Skin epidermis (tissue), 12 donors: ENCODE measurements at regions not wholly inside any gene's neighbourhood (a gene's known extent, or its start where the extent isn't known, plus 50 kb on each side); places are given as distances from the start of the nearest gene placed in this dataset.

Source experiments
- H3K27ac ChIP-seq, 21 experiments: fragments of 200-600 bp; sonication (generic) in 11 of 21; one replicate each; pipeline ENCODE4 v1.5.0; 2020; ENCODE audit warnings: mild to moderate bottlenecking in 3 of 21, inconsistent platforms in 2 of 21, moderate library complexity in 2 of 21
- H3K4me3 ChIP-seq, 7 experiments: fragments of 200-600 bp; sonication (generic) in 2 of 7; one replicate each; pipeline ENCODE4 v1.5.0; 2020; ENCODE audit warnings: inconsistent platforms in 2 of 7, mild to moderate bottlenecking in 2 of 7, moderate library complexity in 1 of 7

DNA sequence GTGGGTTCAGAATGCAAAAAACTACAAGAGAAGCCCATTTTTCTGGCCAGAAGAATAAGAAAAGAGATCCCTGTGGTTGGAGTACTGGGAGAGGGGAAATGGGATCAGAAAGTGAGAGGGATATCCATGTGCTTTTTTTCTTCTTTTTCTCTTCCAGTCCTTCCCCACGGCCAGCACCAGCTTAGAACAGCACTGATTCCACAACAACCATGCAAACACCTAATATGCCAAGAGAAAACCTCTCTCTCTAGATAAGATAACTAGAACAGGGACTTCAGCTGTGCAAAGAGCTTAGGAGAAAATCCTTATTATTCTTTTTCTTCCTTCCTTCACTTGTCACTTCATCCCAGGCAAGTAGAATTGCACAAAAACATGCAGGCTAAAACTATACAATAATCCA, 83.5 kb downstream of the ELAPOR2 start:
- Histone ChIP-seq H3K4me3 (no peak overlapping the region), H3K27ac (no peak overlapping the region)

DNA sequence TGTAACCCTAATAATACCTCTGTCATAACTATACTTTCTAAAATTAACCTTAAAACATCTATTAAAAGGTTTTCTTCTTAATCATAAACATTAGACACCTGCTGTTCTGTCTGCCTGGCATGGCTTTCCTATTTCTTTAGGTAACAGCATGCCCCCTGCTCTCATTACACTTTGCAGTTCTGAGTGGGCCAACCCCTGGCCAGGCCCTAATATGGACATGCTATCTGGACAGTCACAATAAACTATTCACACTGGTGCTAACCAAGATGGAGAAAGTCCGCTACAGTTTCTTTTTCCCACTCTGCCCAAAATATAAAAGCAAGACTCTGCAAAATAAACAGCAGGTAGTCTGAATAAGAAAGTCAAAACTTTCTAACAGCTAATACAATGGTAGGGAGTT, 84.0 kb downstream of the ELAPOR2 start:
- no peak overlapping the region for H3K4me3 ChIP-seq
- H3K27ac ChIP-seq = no peak overlapping the region

DNA sequence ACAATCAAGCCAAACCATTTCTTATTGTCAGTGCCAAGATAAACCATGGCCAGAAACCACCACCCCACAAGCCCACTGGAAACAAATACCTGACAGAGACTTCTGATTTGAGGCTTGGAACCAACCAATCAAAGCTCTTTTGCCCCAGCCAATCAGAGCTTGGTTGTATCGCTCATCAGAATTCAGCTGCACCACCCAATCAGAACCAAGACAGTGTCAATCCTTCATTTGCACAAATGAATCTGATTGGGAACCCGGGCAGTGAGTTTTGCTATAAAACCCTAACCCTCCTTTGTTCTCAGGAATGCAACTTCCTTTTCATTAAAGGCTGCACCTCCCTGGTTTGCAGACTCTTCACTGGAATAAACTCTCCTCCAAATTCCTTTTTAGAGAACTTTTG, 87.4 kb downstream of the ELAPOR2 start:
- no peak overlapping the region for H3K27ac ChIP-seq
- H3K4me3 ChIP-seq = no peak overlapping the region

DNA sequence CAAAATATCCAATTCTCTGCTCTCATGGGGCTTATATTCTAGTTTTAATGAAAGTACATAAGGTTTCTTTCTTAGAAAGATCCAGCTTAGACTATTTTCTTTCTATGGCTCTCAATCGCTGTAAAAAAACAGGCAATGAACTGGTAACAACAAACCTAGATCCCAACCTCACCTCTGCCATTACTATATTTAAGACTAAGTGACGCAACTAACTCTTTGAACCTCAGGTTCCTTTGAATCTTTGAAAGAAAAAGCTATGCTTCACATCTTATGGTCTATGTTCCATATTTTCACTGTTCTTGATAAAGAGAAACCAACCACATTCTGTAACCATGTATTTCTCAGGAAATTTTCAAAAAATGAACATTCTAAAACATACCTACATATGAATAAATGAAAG, 88.5 kb downstream of the ELAPOR2 start:
- H3K4me3 ChIP-seq = no peak overlapping the region
- no peak overlapping the region for H3K27ac ChIP-seq

DNA sequence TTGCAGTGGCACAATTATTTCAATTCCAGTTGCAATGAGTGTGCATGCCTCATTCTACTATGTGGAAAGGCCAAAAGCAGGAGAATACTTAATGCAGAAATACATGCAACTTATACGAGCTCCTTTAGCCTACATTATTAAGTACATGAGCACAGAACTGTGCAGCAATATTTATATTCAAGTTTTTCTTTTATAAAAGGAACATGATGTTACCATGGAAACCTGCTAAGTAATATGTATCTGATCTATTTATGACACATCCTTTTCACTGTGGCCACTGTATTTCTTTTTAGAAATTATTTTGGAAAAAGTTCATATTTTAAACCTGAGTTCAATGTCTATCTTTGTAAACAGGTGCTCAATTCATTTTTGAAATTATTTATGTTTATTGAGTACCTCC, 88.9 kb downstream of the ELAPOR2 start:
- no peak overlapping the region for H3K4me3 ChIP-seq
- no peak overlapping the region for H3K27ac ChIP-seq

DNA sequence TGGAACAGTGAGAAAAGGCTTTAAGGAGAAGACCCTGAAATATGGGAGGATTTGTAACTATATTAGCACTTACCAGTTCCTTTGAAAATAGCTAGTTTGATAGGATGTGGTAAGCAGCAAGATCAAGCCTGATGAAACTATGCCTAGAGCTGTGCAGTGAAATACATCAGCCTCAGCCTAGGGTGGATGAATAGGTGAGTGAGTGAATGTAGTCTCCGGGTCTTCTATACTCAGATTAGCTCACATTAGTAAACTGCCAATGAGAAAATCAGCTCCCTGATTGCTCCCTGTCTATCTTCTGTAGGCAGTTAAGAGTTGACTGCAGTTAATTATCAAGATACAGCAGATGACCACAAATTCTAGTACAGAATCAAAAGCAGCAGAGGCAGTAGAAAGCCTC, 89.6 kb downstream of the ELAPOR2 start:
- Histone ChIP-seq H3K4me3 (no peak overlapping the region), H3K27ac (no peak overlapping the region)

DNA sequence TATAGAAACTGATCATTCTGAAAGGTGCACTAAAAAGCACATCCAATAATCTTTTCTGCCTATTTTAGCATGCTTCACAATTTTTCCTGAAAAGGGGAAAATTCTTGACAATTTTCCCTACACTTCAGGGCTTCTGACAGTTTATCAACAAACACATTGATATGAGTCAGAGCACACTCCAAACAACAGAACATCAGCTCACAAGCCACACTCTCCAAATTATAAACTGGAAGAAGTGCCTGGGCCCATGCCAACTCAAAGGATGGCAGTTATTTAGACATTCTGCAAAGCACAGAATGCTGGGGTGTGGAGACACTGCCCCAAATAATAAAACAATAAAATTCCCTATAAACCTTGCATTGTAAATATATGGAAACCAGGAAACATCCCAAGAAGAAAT, 90.8 kb downstream of the ELAPOR2 start:
- Histone ChIP-seq H3K4me3 (no peak overlapping the region), H3K27ac (no peak overlapping the region)

DNA sequence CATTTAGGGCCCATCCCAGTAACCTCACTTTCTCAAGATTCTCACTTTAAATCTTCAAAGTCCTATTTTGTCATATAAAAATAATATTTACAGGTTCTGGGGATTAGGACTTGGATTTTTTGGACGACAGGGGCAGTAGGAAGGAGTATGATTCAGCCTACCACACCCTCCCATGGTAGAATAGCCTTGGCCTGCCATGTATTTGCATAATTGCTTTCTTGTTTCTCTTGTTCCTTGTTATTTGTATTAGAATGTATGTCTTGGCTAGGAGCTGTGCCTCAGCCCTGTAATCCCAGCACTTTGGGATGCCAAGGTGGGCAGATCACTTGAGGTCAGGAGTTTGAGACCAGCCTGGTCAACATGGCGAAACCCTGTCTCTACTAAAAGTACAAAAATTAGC, 92.5 kb downstream of the ELAPOR2 start:
- H3K27ac ChIP-seq = no peak overlapping the region
- no peak overlapping the region for H3K4me3 ChIP-seq

DNA sequence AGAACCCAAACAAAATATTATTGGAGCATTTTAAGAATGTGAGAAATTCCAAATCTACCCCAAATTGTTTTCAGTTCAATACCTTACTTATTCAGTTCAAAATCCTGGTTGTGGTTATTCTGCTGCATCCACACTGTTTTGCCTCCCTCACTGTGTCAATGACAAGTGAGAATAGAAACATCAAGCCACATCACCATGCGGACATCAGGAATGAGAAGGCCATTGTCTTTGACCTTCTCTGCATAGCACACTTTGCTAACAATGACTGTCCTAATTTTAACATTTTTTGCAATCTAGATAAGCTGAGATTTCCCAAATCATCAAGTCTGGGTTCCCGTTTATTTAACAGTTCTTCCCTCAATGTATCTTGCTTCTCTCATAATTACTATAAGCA, 93.7 kb downstream of the ELAPOR2 start:
- Histone ChIP-seq H3K27ac (no peak overlapping the region), H3K4me3 (no peak overlapping the region)

DNA sequence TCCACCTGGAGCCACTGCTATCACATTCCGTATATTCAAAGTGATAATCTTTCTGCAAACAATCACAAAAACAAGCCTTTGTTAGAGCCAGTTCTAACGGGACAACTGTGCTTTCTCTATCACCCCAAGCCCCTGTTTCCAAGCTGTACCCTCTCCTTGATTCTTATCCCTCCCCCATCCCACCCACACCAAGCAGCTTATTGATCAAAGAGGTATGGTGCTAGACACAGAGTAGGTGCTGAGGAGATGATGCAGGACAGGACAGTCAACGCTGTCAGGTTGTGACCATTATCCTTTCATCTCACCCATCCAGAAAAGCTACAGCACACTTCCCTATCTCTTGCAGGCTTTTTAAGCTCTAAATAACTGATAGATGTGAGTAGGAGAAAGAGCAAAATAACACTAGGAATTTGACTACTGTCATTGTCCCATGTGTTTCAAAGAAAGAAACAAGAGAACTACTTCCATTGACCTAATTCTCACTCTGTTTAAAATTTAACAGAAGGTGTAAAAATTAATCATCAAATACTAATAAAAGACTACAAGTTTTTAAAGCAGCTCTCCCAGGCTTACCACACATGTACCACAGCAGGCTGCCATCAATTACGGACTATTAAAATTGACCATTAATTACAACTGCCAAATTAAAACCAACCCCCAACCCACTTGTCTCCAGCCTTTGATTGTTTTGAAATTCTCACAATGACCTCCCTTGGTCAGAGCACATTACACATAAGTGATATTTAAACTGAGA, 94.3 kb downstream of the ELAPOR2 start:
- Histone ChIP-seq H3K27ac (no peak overlapping the region), H3K4me3 (no peak overlapping the region)

DNA sequence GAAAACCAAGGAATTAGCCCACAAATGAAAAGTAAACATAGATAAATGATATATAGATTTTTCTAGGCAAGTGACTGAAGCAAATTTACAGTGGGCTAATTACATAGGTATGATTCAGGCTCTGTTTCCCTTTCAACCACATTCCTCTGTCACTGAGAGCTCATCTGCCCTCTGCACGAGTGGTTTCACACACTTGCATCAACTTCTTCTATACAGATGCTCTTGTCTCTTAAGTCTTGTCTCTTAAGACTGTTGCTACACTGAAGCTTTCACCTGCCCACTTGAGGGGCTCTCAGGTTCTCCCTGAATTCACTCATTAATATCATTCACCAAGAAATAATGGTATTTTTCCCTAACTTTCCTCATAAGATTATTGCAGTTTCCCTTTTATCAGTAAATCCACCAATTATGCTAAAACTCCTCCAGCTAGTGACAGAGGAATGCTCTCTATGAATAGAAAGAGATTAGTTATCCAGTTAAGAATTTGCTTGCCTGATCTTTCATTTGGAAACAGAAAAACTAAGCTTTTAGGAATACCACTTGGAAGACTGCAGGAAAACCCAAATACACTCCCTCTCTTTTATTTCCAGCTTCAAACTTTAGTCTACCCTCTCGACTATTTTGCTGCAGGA, 95.7 kb downstream of the ELAPOR2 start:
- Histone ChIP-seq H3K4me3 (no peak overlapping the region), H3K27ac (no peak overlapping the region)

DNA sequence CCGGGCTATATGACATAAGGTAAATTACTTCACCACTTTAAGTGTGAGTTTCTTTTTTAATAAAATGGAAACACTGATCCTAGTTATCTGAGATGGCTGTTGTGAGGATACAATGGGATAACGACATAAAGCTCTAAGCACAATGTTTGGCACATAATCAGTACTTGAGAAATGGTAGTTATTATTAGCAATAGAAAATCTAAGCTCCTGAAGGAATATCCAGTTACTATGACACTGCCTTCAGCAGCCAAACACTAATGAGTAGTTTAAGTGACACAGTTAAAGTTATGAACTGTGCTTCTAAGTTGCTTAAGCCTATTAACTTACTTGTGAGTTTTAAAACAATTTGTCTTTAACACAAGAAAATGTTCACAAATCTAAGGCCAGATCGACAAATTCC, 96.8 kb downstream of the ELAPOR2 start:
- H3K27ac ChIP-seq = no peak overlapping the region
- no peak overlapping the region for H3K4me3 ChIP-seq

DNA sequence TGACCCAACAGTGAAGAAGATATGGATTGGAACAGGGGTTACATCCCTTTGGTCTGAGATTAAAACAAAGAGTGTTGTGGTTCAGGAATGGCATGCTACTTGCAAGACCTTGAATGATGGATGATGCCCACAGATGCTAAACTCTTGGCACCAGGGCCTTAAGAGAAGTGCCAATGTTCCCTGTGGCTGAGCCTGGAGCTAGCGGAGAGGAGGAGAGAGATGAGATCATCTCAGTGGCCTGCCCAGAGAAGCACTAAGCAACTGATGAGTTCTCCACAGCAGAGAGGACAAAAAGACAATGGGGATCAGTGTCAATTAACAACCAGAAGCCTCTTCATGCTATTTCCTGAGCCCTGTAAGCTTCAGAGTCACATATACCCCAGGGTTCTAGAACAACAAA, 97.8 kb downstream of the ELAPOR2 start:
- Histone ChIP-seq H3K4me3 (no peak overlapping the region), H3K27ac (no peak overlapping the region)

DNA sequence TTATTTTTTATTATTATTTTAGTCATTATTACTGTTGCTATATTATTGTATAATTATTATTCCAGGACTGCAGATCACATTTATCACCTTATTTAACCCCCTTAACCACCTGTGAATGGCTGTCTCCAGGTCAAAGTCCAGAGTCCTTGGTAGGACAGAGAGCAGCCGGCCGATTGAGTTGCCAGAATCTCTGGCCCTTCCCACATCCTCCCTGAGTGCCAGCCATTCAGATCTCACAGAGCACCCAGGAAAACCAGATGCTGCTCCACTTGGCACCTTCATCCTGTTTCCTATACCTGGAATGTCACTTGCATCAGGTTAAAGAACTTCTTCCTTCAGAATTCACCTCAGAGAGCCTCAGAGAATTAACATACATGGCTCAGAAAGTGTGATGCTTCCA, 101.1 kb downstream of the ELAPOR2 start:
- no peak overlapping the region for H3K4me3 ChIP-seq
- H3K27ac ChIP-seq = no peak overlapping the region

DNA sequence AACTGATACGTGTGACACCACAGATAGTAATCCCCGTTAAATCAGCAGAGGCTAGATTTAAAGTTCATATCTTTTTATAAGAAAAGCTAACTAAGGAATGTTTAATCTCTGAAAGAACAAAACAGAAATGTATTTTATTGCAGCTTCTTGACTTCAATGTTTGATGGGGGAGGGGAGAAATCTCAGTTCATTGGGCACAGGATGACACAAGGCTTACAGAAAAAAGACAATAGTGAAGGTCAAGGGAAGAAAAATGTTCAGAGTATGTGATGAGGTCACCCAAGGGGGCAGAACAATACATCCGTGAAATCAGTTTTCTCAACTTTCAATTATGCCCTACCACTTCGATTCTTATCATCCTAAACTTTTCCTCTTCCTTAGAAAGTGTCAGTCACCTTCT, 102.9 kb downstream of the ELAPOR2 start:
- Histone ChIP-seq H3K4me3 (no peak overlapping the region), H3K27ac (no peak overlapping the region)

DNA sequence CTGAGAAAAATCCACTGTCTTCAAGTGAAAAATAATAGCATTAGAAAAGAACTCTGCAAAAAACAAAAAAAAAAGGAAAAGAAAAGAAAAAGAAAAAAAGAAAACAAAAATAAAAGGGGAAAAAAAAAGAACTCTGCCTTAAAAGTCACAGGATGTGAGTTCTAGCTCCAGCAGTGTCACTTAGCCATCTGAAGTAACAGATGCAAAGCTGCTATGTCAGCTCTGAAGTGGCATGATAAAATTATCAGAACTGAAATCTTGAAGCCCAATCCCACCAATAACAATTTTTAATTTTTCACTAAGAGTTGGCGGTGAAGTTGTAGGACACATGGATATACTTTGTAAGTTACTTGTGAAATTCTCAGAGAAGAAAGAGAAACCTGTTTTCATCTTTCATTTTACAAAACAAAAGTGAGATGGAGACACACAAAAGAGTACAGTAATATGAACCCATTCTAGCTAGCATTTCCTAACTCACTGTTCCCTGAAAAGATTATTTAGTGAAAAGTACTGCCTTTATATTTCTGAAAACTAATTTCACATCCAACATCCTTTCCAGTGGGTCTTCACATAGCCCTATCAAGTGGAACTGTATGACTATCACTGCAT, 103.5 kb downstream of the ELAPOR2 start:
- Histone ChIP-seq H3K4me3 (no peak overlapping the region), H3K27ac (no peak overlapping the region)

DNA sequence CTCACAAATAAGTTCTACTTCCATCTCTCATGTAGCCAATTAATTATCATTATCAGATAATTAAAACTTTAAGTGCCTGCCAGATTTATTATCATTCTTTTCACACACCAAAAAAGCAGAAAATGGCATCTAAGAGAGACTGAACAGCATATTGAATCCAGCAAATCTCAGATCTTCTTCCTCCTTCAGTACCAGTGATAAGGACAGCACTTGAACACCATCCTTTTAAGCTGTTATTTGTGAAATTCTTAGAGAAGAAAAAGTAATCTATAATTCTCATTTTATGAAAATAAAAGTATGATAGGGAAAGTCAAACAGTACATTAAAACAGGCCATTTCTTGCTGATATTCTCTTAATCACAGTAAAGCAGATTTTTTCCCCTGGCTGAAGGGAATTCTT, 104.5 kb downstream of the ELAPOR2 start:
- no peak overlapping the region for H3K4me3 ChIP-seq
- no peak overlapping the region for H3K27ac ChIP-seq

DNA sequence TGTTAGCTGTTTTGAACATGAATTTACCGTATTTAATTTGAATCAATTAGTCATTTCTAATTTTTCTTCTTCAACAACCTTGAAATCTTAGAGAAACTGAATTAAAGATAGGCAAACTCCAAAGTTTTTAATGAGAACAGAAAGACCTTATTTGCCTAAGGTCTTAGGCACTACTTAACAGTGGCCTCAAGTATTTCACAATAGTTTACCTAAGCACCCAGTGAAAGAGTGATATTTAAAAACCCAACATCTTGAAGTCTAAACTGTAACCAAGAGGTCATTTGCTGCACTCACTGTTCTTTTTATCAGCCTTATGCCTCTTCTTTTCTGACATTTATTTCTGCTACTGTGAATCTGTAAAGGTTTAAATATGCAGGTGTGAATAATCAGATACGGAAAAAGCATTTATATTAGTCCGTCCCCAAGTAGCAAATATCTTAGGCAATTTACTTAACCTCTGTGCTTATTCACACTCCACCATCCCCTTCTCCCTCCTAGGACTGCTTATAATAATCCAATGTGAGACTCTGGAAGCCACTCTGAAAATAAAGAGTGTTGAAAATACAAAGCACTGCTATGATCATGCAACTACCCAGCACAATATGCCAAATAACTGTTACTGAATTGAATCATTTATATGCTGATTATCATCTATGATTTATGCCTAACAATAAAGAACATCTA, 105.7 kb downstream of the ELAPOR2 start:
- no peak overlapping the region for H3K4me3 ChIP-seq
- no peak overlapping the region for H3K27ac ChIP-seq

DNA sequence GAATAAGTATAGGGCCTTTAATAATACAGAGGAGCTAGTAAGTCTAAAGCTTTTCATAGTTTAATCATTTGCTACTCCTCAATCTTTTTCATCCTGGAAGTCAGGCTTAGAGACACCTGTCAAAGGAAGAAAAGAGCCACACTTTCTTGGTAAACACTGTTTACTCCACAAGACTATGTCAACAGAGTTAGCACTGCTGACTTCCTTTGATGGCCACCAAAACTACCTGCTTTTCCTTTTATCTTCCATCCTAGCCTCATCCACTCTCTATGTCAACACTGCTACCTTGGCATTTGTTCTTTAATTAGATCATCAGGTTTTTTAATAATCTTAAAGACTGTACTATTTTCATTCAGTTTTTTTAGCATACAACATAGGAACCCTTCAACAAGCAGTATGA, 106.2 kb downstream of the ELAPOR2 start:
- Histone ChIP-seq H3K27ac (no peak overlapping the region), H3K4me3 (no peak overlapping the region)

DNA sequence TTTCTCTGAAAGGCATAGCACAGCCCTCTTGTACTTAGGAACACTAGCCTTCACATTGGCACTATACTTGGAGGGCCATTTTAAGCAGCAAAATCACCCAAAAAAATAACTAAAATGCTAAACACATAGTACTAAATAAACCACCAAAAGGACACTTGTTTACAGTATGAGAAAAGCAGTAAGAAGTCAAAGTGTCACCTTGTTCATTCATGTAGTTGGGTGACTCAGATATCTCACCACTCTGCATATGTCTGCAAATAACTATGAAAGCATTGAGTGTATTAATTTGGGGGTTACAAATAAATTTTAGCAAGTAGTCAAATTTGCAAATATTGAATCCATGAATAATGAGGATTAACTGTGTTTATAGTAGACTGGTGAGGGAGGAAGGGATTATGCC, 107.6 kb downstream of the ELAPOR2 start:
- Histone ChIP-seq H3K27ac (no peak overlapping the region), H3K4me3 (no peak overlapping the region)

DNA sequence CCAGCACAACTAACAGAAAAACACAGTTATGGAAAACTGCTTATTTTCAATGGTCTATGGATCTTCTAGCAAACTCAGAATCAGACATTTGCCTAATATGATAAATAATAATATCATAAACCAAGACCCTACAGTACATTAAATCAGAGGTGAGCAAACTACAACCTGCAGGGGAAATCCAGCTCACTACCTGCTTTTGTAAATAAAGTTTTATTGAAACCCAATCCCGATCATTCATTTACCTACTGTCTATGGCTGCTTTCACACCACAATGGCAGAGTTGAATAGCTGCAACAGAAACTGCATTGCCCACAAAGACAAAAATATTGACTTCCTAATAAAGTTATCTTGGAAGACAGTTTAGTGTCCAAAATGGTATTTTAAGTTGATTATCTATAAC, 108.5 kb downstream of the ELAPOR2 start:
- H3K27ac ChIP-seq = no peak overlapping the region

More for the DNA sequence above, 108.5 kb downstream of the ELAPOR2 start:
- no peak overlapping the region for H3K4me3 ChIP-seq
